SK-N-SH treated with all-trans-retinoic acid at 6 μM for 48 hours (cell line): ENCODE measurements at regions not wholly inside any gene's neighbourhood (a gene's known extent, or its start where the extent isn't known, plus 50 kb on each side); places are given as distances from the start of the nearest gene placed in this dataset.

Experiments
- ATAC-seq: fragments of 200-7000 bp; cut with Tn5 transposase; 3 replicates; pipeline ENCODE4 v1.9.1; 2020; ENCODE audit warnings: mild to moderate bottlenecking, moderate library complexity
- ARNTL ChIP-seq: fragments of 450-650 bp; formaldehyde crosslinking; IDR thresholded peaks from 2 replicates; pipeline ENCODE4 v1.5.0; 2020; ENCODE audit warnings: low read depth, mild to moderate bottlenecking, moderate library complexity, borderline replicate concordance
- CREB5 ChIP-seq: fragments of 250-450 bp; sonication (Bioruptor Pico); IDR thresholded peaks from 2 replicates; pipeline ENCODE4 v1.5.1; 2020; ENCODE audit warnings: low read depth, mild to moderate bottlenecking, moderate library complexity
- CSDC2 ChIP-seq: fragments of 250-450 bp; sonication (Bioruptor Pico); IDR thresholded peaks from 2 replicates; pipeline ENCODE4 v1.5.0; 2020; ENCODE audit warnings: mild to moderate bottlenecking, moderate library complexity
- ESRRG ChIP-seq: fragments of 250-450 bp; sonication (Bioruptor Pico); IDR thresholded peaks from 2 replicates; pipeline ENCODE4 v1.6.1; 2021; ENCODE audit warnings: mild to moderate bottlenecking
- GLIS3 ChIP-seq: fragments of 250-450 bp; sonication (Bioruptor Pico); IDR thresholded peaks from 2 replicates; pipeline ENCODE4 v1.5.0; 2020; ENCODE audit warnings: mild to moderate bottlenecking, moderate library complexity
- ISL1 ChIP-seq: fragments of 250-450 bp; sonication (Bioruptor Pico); IDR thresholded peaks from 2 replicates; pipeline ENCODE4 v2.1.2; 2022; ENCODE audit warnings: mild to moderate bottlenecking, moderate library complexity
- OSR1 ChIP-seq: fragments of 250-450 bp; sonication (Bioruptor Pico); IDR thresholded peaks from 2 replicates; pipeline ENCODE4 v1.8.0; 2022; ENCODE audit warnings: moderate library complexity, mild to moderate bottlenecking, inconsistent platforms
- PATZ1 ChIP-seq: fragments of 250-450 bp; sonication (Bioruptor Pico); IDR thresholded peaks from 2 replicates; pipeline ENCODE4 v1.8.0; 2020; ENCODE audit warnings: mild to moderate bottlenecking, moderate library complexity, borderline replicate concordance
- POU6F1 ChIP-seq: fragments of 250-450 bp; sonication (Bioruptor Pico); IDR thresholded peaks from 2 replicates; pipeline ENCODE4 v1.8.0; 2021; ENCODE audit warnings: low read depth, mild to moderate bottlenecking, moderate library complexity, borderline replicate concordance
- PPARA ChIP-seq: fragments of 250-450 bp; sonication (Bioruptor Pico); IDR thresholded peaks from 2 replicates; pipeline ENCODE4 v1.5.0; 2020; ENCODE audit warnings: mild to moderate bottlenecking, borderline replicate concordance
- RARB ChIP-seq: fragments of 250-450 bp; sonication (Bioruptor Pico); IDR thresholded peaks from 2 replicates; pipeline ENCODE4 v1.8.0; 2021; ENCODE audit warnings: mild to moderate bottlenecking, moderate library complexity
- SNAI2 ChIP-seq: fragments of 250-450 bp; sonication (Bioruptor Pico); IDR thresholded peaks from 2 replicates; pipeline ENCODE4 v1.5.0; 2020; ENCODE audit warnings: mild to moderate bottlenecking, moderate library complexity
- TCF4 ChIP-seq: fragments of 250-450 bp; sonication (Bioruptor Pico); IDR thresholded peaks from 2 replicates; pipeline ENCODE4 v1.8.0; 2021; ENCODE audit warnings: mild to moderate bottlenecking, moderate library complexity, borderline replicate concordance
- TOX ChIP-seq: fragments of 250-450 bp; sonication (Bioruptor Pico); IDR thresholded peaks from 2 replicates; pipeline ENCODE4 v1.8.0; 2021; ENCODE audit warnings: mild to moderate bottlenecking, moderate library complexity, borderline replicate concordance
- TSHZ2 ChIP-seq: fragments of 250-450 bp; sonication (Bioruptor Pico); IDR thresholded peaks from 2 replicates; pipeline ENCODE4 v1.5.0; 2020; ENCODE audit warnings: mild to moderate bottlenecking, moderate library complexity
- ZC3H10 ChIP-seq: fragments of 250-450 bp; sonication (Bioruptor Pico); IDR thresholded peaks from 2 replicates; pipeline ENCODE4 v1.5.1; 2021; ENCODE audit warnings: mild to moderate bottlenecking, moderate library complexity
- ZFP3 ChIP-seq: fragments of 250-450 bp; sonication (Bioruptor Pico); IDR thresholded peaks from 2 replicates; pipeline ENCODE4 v1.5.0; 2020; ENCODE audit warnings: mild to moderate bottlenecking, moderate library complexity
- ZFP30 ChIP-seq: fragments of 450-650 bp; formaldehyde crosslinking; IDR thresholded peaks from 2 replicates; pipeline ENCODE4 v1.5.0; 2022; ENCODE audit warnings: mild to moderate bottlenecking, moderate library complexity
- ZNF565 ChIP-seq: fragments of 450-650 bp; formaldehyde crosslinking; conservative IDR thresholded peaks from 2 replicates; pipeline ENCODE4 v1.5.0; 2020; ENCODE audit warnings: low read depth, mild to moderate bottlenecking, moderate library complexity
- ZNF70 ChIP-seq: fragments of 450-650 bp; formaldehyde crosslinking; IDR thresholded peaks from 2 replicates; pipeline ENCODE4 v1.5.0; 2020; ENCODE audit warnings: mild to moderate bottlenecking, moderate library complexity
- ZNF8 ChIP-seq: fragments of 450-650 bp; formaldehyde crosslinking; IDR thresholded peaks from 2 replicates; pipeline ENCODE4 v1.5.0; 2020; ENCODE audit warnings: mild to moderate bottlenecking, moderate library complexity

- no peak for TF ChIP-seq TSHZ2 (CRISPR knock-in tag)
- TF ChIP-seq GLIS3 (CRISPR knock-in tag): no peak
- TF ChIP-seq ZNF8 (CRISPR knock-in tag): no peak
- TF ChIP-seq CREB5 (CRISPR knock-in tag): no peak
- no peak for TF ChIP-seq ZNF565 (CRISPR knock-in tag)
- TF ChIP-seq OSR1 (CRISPR knock-in tag): no peak
- no peak for TF ChIP-seq PPARA (CRISPR knock-in tag)
- no peak for TF ChIP-seq ZC3H10 (CRISPR knock-in tag)
- no peak for TF ChIP-seq TOX (CRISPR knock-in tag)
- TF ChIP-seq ESRRG: no peak
- TF ChIP-seq, all 23 proteins: peak for 0
These were observed 156.6 kb downstream of the NOC3L start (continued) for GRCh38 chr10:94206176-94206575.

- ATAC-seq: no peak
- TF ChIP-seq ESRRG (no peak), GLIS3 (CRISPR knock-in tag) (no peak), ZC3H10 (CRISPR knock-in tag) (no peak), SNAI2 (CRISPR knock-in tag) (no peak), RARB (CRISPR knock-in tag) (no peak), ZFP3 (CRISPR knock-in tag) (no peak), ZNF565 (CRISPR knock-in tag) (no peak), ZFP30 (CRISPR knock-in tag) (no peak)
These were observed 154.4 kb downstream of the NOC3L start for GRCh38 chr10:94208315-94208714.

- ATAC-seq: peak; percentile 20; the same call in 1 of the 3 replicates
- no peak for TF ChIP-seq ZFP30 (CRISPR knock-in tag)
- no peak for TF ChIP-seq ZNF8 (CRISPR knock-in tag)
- TF ChIP-seq TCF4: no peak
- TF ChIP-seq RARB (CRISPR knock-in tag): no peak
- TF ChIP-seq TSHZ2 (CRISPR knock-in tag): no peak
- TF ChIP-seq ISL1 (CRISPR knock-in tag): no peak
- TF ChIP-seq, all 23 proteins: peak for 0
These were observed 152.1 kb downstream of the NOC3L start for GRCh38 chr10:94210440-94211168.

GRCh38 chr10:94211169-94211510 lies 151.6 kb downstream of the NOC3L start:
- TF ChIP-seq ISL1 (CRISPR knock-in tag) (no peak), OSR1 (CRISPR knock-in tag) (no peak), GLIS3 (CRISPR knock-in tag) (no peak), ESRRG (no peak), ARNTL (CRISPR knock-in tag) (no peak), RARB (CRISPR knock-in tag) (no peak), TOX (CRISPR knock-in tag) (no peak), SNAI2 (CRISPR knock-in tag) (no peak), ZFP30 (CRISPR knock-in tag) (no peak), ZNF8 (CRISPR knock-in tag) (no peak), ZNF70 (no peak), CSDC2 (no peak), ZC3H10 (CRISPR knock-in tag) (no peak), POU6F1 (CRISPR knock-in tag) (no peak), PATZ1 (no peak)

More at GRCh38 chr10:94211169-94211510, 151.6 kb downstream of the NOC3L start:
- no peak for ATAC-seq
